Hepatocyte (in vitro differentiated cells): ENCODE measurements at regions not wholly inside any gene's neighbourhood (a gene's known extent, or its start where the extent isn't known, plus 50 kb on each side); places are given as distances from the start of the nearest gene placed in this dataset.

Source experiments
- CTCF ChIP-seq: fragments of 200-600 bp; sonication (generic); IDR thresholded peaks from 2 replicates; pipeline ENCODE4 v1.5.1; 2016; ENCODE audit warnings: antibody characterized with exemption, mild to moderate bottlenecking; ENCODE audit not compliant: poor library complexity
- EZH2 ChIP-seq: fragments of 200-600 bp; sonication (generic); IDR thresholded peaks from 2 replicates; pipeline ENCODE4 v1.6.1; 2016; ENCODE audit warnings: antibody characterized with exemption, mild to moderate bottlenecking, borderline replicate concordance

- TF ChIP-seq EZH2 (no peak), CTCF (no peak)
These were observed 58.6 kb upstream of the LIFR start for GRCh38 chr5:38615042-38615441.
